ENCODE measurements at regions not wholly inside any gene's neighbourhood (a gene's known extent, or its start where the extent isn't known, plus 50 kb on each side); places are given as distances from the start of the nearest gene placed in this dataset.

DNA sequence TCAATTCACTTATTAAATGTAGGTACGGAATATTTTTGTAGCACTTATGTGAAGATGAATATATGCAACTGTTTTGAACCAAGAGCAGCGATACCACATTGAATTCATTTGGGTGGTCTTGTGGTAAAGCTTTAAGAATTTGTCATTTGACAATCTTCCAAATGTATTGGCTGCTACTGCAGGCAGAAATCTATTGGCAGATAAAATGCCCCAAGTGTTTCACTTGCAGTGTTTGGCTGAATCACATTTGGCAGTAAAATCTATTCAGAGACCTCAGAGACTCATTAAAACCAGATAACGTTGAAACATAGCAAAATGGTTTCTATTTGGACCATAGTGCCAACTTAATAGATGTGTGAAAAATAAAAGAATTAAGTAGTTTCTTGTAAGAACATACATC lies 303.4 kb downstream of the FGF13 start:
- TF ChIP-seq, protein P1, sequence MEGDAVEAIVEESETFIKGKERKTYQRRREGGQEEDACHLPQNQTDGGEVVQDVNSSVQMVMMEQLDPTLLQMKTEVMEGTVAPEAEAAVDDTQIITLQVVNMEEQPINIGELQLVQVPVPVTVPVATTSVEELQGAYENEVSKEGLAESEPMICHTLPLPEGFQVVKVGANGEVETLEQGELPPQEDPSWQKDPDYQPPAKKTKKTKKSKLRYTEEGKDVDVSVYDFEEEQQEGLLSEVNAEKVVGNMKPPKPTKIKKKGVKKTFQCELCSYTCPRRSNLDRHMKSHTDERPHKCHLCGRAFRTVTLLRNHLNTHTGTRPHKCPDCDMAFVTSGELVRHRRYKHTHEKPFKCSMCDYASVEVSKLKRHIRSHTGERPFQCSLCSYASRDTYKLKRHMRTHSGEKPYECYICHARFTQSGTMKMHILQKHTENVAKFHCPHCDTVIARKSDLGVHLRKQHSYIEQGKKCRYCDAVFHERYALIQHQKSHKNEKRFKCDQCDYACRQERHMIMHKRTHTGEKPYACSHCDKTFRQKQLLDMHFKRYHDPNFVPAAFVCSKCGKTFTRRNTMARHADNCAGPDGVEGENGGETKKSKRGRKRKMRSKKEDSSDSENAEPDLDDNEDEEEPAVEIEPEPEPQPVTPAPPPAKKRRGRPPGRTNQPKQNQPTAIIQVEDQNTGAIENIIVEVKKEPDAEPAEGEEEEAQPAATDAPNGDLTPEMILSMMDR (IDR thresholded peaks at IDR 0.05; ENCODE audit: low read length) = no peak
- no peak for TF ChIP-seq EZH2 (IDR thresholded peaks at IDR 0.05; ENCODE audit: borderline replicate concordance, low read length)
